ENCODE measurements at regions not wholly inside any gene's neighbourhood (a gene's known extent, or its start where the extent isn't known, plus 50 kb on each side); places are given as distances from the start of the nearest gene placed in this dataset.
"Not testable (repeated sequence)": the region's sequence is repeated elsewhere in the genome, so short reads cannot be mapped to it uniquely, and the experiment has no call there.

GRCh38 chr14:46571970-46572369 is 79.6 kb downstream of the RPL10L start:
- Histone ChIP-seq H3K9me3 (ENCODE audit: insufficient read depth, low read length, severe bottlenecking) (no peaks in the 10 kb centered on the region), H3K9ac (ENCODE audit: low read depth, low read length) (no peak overlapping the region)

DNA sequence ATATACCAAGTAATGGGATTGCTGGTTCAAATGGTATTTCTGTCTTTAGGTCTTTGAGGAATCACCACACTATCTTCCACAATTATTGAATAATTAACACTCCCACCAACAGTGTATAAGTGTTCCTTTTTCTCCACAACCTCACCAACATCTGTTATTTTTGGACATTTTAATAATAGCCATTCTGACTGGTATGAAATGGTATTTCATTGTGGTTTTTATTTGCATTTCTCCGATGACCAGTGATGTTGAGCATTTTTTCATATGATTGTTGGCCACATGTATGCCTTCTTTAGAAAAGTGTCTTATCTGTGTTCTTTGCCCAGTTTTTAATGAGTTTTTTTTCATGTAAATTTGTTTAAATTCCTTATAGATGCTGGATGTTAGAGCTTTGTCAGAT is 83.4 kb downstream of the RPL10L start:
- H3K4me2 ChIP-seq (ENCODE audit: insufficient read depth, low read length); H2AFZ ChIP-seq (ENCODE audit: low read depth, low read length); H3K4me1 ChIP-seq (ENCODE audit: insufficient read depth, low read length); H3K4me3 ChIP-seq (ENCODE audit: low read depth in 1 of 2, low read length in 2 of 2); H3K9me3 ChIP-seq (ENCODE audit: insufficient read depth, low read length, severe bottlenecking); H3K27ac ChIP-seq (ENCODE audit: low read length); H3K36me3 ChIP-seq (ENCODE audit: insufficient read depth, low read length); DNase-seq; H4K20me1 ChIP-seq (ENCODE audit: insufficient read depth, low read length); H3K9ac ChIP-seq (ENCODE audit: low read depth, low read length); H3K27me3 ChIP-seq (ENCODE audit: insufficient read depth, low read length, poor library complexity); ATAC-seq (ENCODE audit: insufficient read depth, low read depth); H3K79me2 ChIP-seq (ENCODE audit: insufficient read depth, low read length): not testable (repeated sequence)

More at GRCh38 chr14:46571970-46572369, 79.6 kb downstream of the RPL10L start:
- Histone ChIP-seq H3K4me2 (ENCODE audit: insufficient read depth, low read length) (no peak overlapping the region), H3K27me3 (ENCODE audit: insufficient read depth, low read length, poor library complexity) (no peaks in the 10 kb centered on the region), H3K79me2 (ENCODE audit: insufficient read depth, low read length) (no peaks in the 10 kb centered on the region), H3K36me3 (ENCODE audit: insufficient read depth, low read length) (no peaks in the 10 kb centered on the region), H4K20me1 (ENCODE audit: insufficient read depth, low read length) (no peaks in the 10 kb centered on the region), H3K4me3 (ENCODE audit: low read depth in 1 of 2, low read length in 2 of 2) (no peak overlapping the region), H3K4me1 (ENCODE audit: insufficient read depth, low read length) (no peaks in the 10 kb centered on the region), H2AFZ (ENCODE audit: low read depth, low read length) (no peak overlapping the region), H3K27ac (ENCODE audit: low read length) (no peak overlapping the region)
- TF ChIP-seq EZH2 (IDR thresholded peaks at IDR 0.05; ENCODE audit: borderline replicate concordance, low read depth, low read length, severe bottlenecking), result no peak
- TF ChIP-seq, protein P1, sequence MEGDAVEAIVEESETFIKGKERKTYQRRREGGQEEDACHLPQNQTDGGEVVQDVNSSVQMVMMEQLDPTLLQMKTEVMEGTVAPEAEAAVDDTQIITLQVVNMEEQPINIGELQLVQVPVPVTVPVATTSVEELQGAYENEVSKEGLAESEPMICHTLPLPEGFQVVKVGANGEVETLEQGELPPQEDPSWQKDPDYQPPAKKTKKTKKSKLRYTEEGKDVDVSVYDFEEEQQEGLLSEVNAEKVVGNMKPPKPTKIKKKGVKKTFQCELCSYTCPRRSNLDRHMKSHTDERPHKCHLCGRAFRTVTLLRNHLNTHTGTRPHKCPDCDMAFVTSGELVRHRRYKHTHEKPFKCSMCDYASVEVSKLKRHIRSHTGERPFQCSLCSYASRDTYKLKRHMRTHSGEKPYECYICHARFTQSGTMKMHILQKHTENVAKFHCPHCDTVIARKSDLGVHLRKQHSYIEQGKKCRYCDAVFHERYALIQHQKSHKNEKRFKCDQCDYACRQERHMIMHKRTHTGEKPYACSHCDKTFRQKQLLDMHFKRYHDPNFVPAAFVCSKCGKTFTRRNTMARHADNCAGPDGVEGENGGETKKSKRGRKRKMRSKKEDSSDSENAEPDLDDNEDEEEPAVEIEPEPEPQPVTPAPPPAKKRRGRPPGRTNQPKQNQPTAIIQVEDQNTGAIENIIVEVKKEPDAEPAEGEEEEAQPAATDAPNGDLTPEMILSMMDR (IDR thresholded peaks at IDR 0.05; ENCODE audit: borderline replicate concordance, extremely low read depth, low read length, poor library complexity, severe bottlenecking), result no peak
- ATAC-seq (ENCODE audit: insufficient read depth, low read depth) (no peak), DNase-seq (no peak)

GRCh38 chr14:46550836-46551235 is 100.7 kb downstream of the RPL10L start:
- Histone ChIP-seq H4K20me1 (ENCODE audit: insufficient read depth, low read length) (no peaks in the 10 kb centered on the region), H3K4me1 (ENCODE audit: insufficient read depth, low read length) (no peaks in the 10 kb centered on the region), H3K4me2 (ENCODE audit: insufficient read depth, low read length) (no peak overlapping the region), H3K27ac (ENCODE audit: low read length) (no peak overlapping the region), H3K9ac (ENCODE audit: low read depth, low read length) (no peak overlapping the region), H3K27me3 (ENCODE audit: insufficient read depth, low read length, poor library complexity) (no peaks in the 10 kb centered on the region), H3K79me2 (ENCODE audit: insufficient read depth, low read length) (no peaks in the 10 kb centered on the region), H3K4me3 (ENCODE audit: low read depth in 1 of 2, low read length in 2 of 2) (no peak overlapping the region), H3K36me3 (ENCODE audit: insufficient read depth, low read length) (no peaks in the 10 kb centered on the region), H3K9me3 (ENCODE audit: insufficient read depth, low read length, severe bottlenecking) (no peaks in the 10 kb centered on the region), H2AFZ (ENCODE audit: low read depth, low read length) (no peak overlapping the region)
- no peak for DNase-seq
- no peak for TF ChIP-seq EZH2 (IDR thresholded peaks at IDR 0.05; ENCODE audit: borderline replicate concordance, low read depth, low read length, severe bottlenecking)
- TF ChIP-seq, protein P1 (IDR thresholded peaks at IDR 0.05; ENCODE audit: borderline replicate concordance, extremely low read depth, low read length, poor library complexity, severe bottlenecking), result no peak
- ATAC-seq (ENCODE audit: insufficient read depth, low read depth), result no peak

GRCh38 chr14:46540986-46541385 is 110.6 kb downstream of the RPL10L start:
- no peak overlapping the region for H2AFZ ChIP-seq (ENCODE audit: low read depth, low read length)
- H3K79me2 ChIP-seq (ENCODE audit: insufficient read depth, low read length), result no peaks in the 10 kb centered on the region
- H3K4me1 ChIP-seq (ENCODE audit: insufficient read depth, low read length), result no peaks in the 10 kb centered on the region
- no peak overlapping the region for H3K27ac ChIP-seq (ENCODE audit: low read length)
- no peak overlapping the region for H3K4me2 ChIP-seq (ENCODE audit: insufficient read depth, low read length)
- no peaks in the 10 kb centered on the region for H3K36me3 ChIP-seq (ENCODE audit: insufficient read depth, low read length)
- DNase-seq, result no peak
- no peaks in the 10 kb centered on the region for H3K9me3 ChIP-seq (ENCODE audit: insufficient read depth, low read length, severe bottlenecking)
- TF ChIP-seq EZH2 (IDR thresholded peaks at IDR 0.05; ENCODE audit: borderline replicate concordance, low read depth, low read length, severe bottlenecking), result no peak
- TF ChIP-seq, protein P1 (IDR thresholded peaks at IDR 0.05; ENCODE audit: borderline replicate concordance, extremely low read depth, low read length, poor library complexity, severe bottlenecking), result no peak
- no peaks in the 10 kb centered on the region for H3K27me3 ChIP-seq (ENCODE audit: insufficient read depth, low read length, poor library complexity)
- H4K20me1 ChIP-seq (ENCODE audit: insufficient read depth, low read length), result no peaks in the 10 kb centered on the region
- no peak overlapping the region for H3K4me3 ChIP-seq (ENCODE audit: low read depth in 1 of 2, low read length in 2 of 2)
- no peak overlapping the region for H3K9ac ChIP-seq (ENCODE audit: low read depth, low read length)
- ATAC-seq (ENCODE audit: insufficient read depth, low read depth), result no peak
